ENCODE measurements at regions not wholly inside any gene's neighbourhood (a gene's known extent, or its start where the extent isn't known, plus 50 kb on each side); places are given as distances from the start of the nearest gene placed in this dataset.

GRCh38 chr15:36465304-36465703 is 114.1 kb upstream of the CDIN1 start:
- Histone ChIP-seq H3K36me3 (ENCODE audit: control insufficient read depth, insufficient read depth, low read length) (no peaks in the 10 kb centered on the region), H4K20me1 (replicated peaks; ENCODE audit: control insufficient read depth, insufficient read depth, low read length) (no peaks in the 10 kb centered on the region), H3K9me3 (replicated peaks; ENCODE audit: control insufficient read depth, insufficient read depth, low read depth, low read length) (no peaks in the 10 kb centered on the region), H3K4me1 (replicated peaks in 1 of 2; ENCODE audit: control insufficient read depth in 2 of 2, insufficient read depth in 2 of 2, low read length in 2 of 2) (no peaks in the 10 kb centered on the region), H3K4me2 (ENCODE audit: insufficient read depth, low read length) (no peak overlapping the region), H3K9me1 (ENCODE audit: control insufficient read depth, insufficient read depth, low read length) (no peaks in the 10 kb centered on the region), H3K4me3 (no peak overlapping the region), H3K27me3 (ENCODE audit: control insufficient read depth in 2 of 2, insufficient read depth in 2 of 2, low read length in 2 of 2) (no peaks in the 10 kb centered on the region), H3K9ac (ENCODE audit: insufficient read depth in 1 of 2, low read depth in 2 of 2, low read length in 2 of 2) (no peak overlapping the region), H2AFZ (ENCODE audit: low read depth, low read length) (no peak overlapping the region), H3K27ac (ENCODE audit: extremely low read depth, low read depth, low read length) (no peak overlapping the region), H3K79me2 (ENCODE audit: control insufficient read depth, insufficient read depth, low read length) (no peaks in the 10 kb centered on the region)
- ATAC-seq (no peak), DNase-seq (ENCODE audit: extremely low read depth in 1 of 4, low spot score in 3 of 4) (no peak), FAIRE-seq (no peak)
- ChIA-PET CTCF (ENCODE audit: low intra/inter-chr PET ratio) (no interaction called here), POLR2A (no interaction called here)
- in situ Hi-C loops (cut with MboI) (no loop called here), intact Hi-C loops (cut with micrococcal nuclease) (no loop called here)
- BruUV-seq (replicated peaks): no TSS peak
- TF ChIP-seq OTX1 (CRISPR knock-in tag; IDR thresholded peaks at IDR 0.05): no peak
- no peak for TF ChIP-seq SMARCB1 (IDR thresholded peaks at IDR 0.05; ENCODE audit: insufficient read length, low read depth)
- no peak for TF ChIP-seq SPI1 (IDR thresholded peaks at IDR 0.05; ENCODE audit: borderline replicate concordance, low read depth, low read length)
- TF ChIP-seq GABPB2 (CRISPR knock-in tag; conservative IDR thresholded peaks at IDR 0.05): no peak
- no peak for TF ChIP-seq ZNF507 (tag; conservative IDR thresholded peaks at IDR 0.05)
- no peak for TF ChIP-seq PHB (CRISPR knock-in tag; IDR thresholded peaks at IDR 0.05)
- TF ChIP-seq ELK3 (CRISPR knock-in tag; IDR thresholded peaks at IDR 0.05): no peak
- TF ChIP-seq RBM14 (IDR thresholded peaks at IDR 0.05; ENCODE audit: borderline replicate concordance, insufficient read depth, low read depth, low read length): no peak
- TF ChIP-seq FOXA1 (IDR thresholded peaks at IDR 0.05; ENCODE audit: borderline replicate concordance): no peak
- TF ChIP-seq TRIM28 (IDR thresholded peaks at IDR 0.05): no peak
- no peak for TF ChIP-seq FUS (optimal IDR thresholded peaks at IDR 0.05; ENCODE audit: low read depth, low read length)
- TF ChIP-seq TFAP4 (CRISPR knock-in tag; IDR thresholded peaks at IDR 0.05; ENCODE audit: borderline replicate concordance): no peak
- no peak for TF ChIP-seq ZNF239 (CRISPR knock-in tag; IDR thresholded peaks at IDR 0.05)
- WGBS (ENCODE audit: insufficient coverage, low coverage, missing lambda C conversion rate): 10% methylated on average over 1 of the region's 1 CpG
